T-cell (primary cell): ENCODE measurements at regions not wholly inside any gene's neighbourhood (a gene's known extent, or its start where the extent isn't known, plus 50 kb on each side); places are given as distances from the start of the nearest gene placed in this dataset.

Experiments used
- ATAC-seq, 4 experiments: fragments of 200-7000 bp in 3 of 4; fragments of 150-1000 bp in 1 of 4; cut with Tn5 transposase; replicated peaks in 1 of 4; 1 replicate in 3 of 4; 2 replicates in 1 of 4; pipeline ENCODE4 v1.10.0; 2021; ENCODE audit warnings: moderate library complexity in 3 of 4, mild to moderate bottlenecking in 2 of 4, moderate number of reproducible peaks in 1 of 4
- CTCF ChIA-PET, 2 donors: fragments of 300-600 bp; sonication (Branson Sonifier 250); formaldehyde crosslinking; loops; one replicate each; lab custom pipeline; 2022; ENCODE audit warnings: antibody characterized with exemption in 2 of 2; lab: Charles Lee
- POLR2A ChIA-PET, 2 donors: fragments of 300-600 bp; sonication (Branson Sonifier 250); formaldehyde crosslinking; loops; one replicate each; lab custom pipeline; 2022; ENCODE audit warnings: antibody characterized with exemption in 2 of 2; lab: Charles Lee
- DNase-seq, 35 experiments: peaks; one replicate each; pipeline versions ENCODE4 v3.0.0 to v3.0.0-alpha.2; 2013 to 2023
- H3K27ac ChIP-seq: one replicate; pipeline ENCODE4 v1.5.1; 2013; ENCODE audit warnings: low read length
- H3K27me3 ChIP-seq, 2 experiments: replicated peaks in 1 of 2; 1 replicate in 1 of 2; 2 replicates in 1 of 2; pipeline versions ENCODE4 v1.6.1 to v1.7.0; 2013; ENCODE audit warnings: low read length in 1 of 2, mixed read lengths in 1 of 2; ENCODE audit not compliant: control insufficient read depth in 2 of 2, insufficient read depth in 2 of 2; ENCODE audit errors: extremely low read depth in 1 of 2
- H3K36me3 ChIP-seq, 2 donors: 1 replicate in 1 of 2; 2 replicates in 1 of 2; pipeline versions ENCODE4 v1.6.1 to v1.7.0; 2013; ENCODE audit warnings: low read length in 1 of 2; ENCODE audit not compliant: control insufficient read depth in 2 of 2, insufficient read depth in 1 of 2; ENCODE audit errors: extremely low read depth in 1 of 2
- H3K4me1 ChIP-seq, 2 experiments: 1 replicate in 1 of 2; 2 replicates in 1 of 2; pipeline versions ENCODE4 v1.6.1 to v1.7.0; 2013; ENCODE audit warnings: low read length in 2 of 2, mixed read lengths in 1 of 2; ENCODE audit not compliant: insufficient read depth in 2 of 2, control insufficient read depth in 1 of 2; ENCODE audit errors: extremely low read depth in 1 of 2
- H3K4me3 ChIP-seq, 2 donors: 1 replicate in 1 of 2; 2 replicates in 1 of 2; pipeline versions ENCODE4 v1.5.1 to v1.7.0; 2013; ENCODE audit warnings: mild to moderate bottlenecking in 2 of 2, low read length in 1 of 2, moderate library complexity in 1 of 2; ENCODE audit not compliant: control insufficient read depth in 1 of 2; ENCODE audit errors: extremely low read depth in 1 of 2
- H3K9me3 ChIP-seq: 2 replicates; pipeline ENCODE4 v1.7.0; 2013
- H3K27ac Mint-ChIP-seq, 2 donors: one replicate each; pipeline ENCODE4 v1.8.0; 2020 to 2021; ENCODE audit warnings: mild to moderate bottlenecking in 2 of 2, mixed read lengths in 2 of 2
- H3K27me3 Mint-ChIP-seq, 2 donors: one replicate each; pipeline ENCODE4 v1.8.0; 2021 to 2022; ENCODE audit warnings: mixed read lengths in 2 of 2
- H3K36me3 Mint-ChIP-seq: one replicate; pipeline ENCODE4 v1.8.0; 2021; ENCODE audit warnings: mixed read lengths
- H3K4me1 Mint-ChIP-seq, 3 donors: one replicate each; pipeline ENCODE4 v1.8.0; 2020 to 2022; ENCODE audit warnings: mixed read lengths in 3 of 3, mild to moderate bottlenecking in 1 of 3
- H3K4me3 Mint-ChIP-seq, 3 donors: one replicate each; pipeline ENCODE4 v1.8.0; 2020 to 2022; ENCODE audit warnings: mild to moderate bottlenecking in 3 of 3, mixed read lengths in 3 of 3, moderate library complexity in 3 of 3
- H3K9me3 Mint-ChIP-seq, 3 donors: one replicate each; pipeline ENCODE4 v1.8.0; 2020 to 2022; ENCODE audit warnings: mixed read lengths in 3 of 3
- WGBS: methylation state at CpG from one replicate; pipeline ENCODE4 v1.1.5; 2013; ENCODE audit warnings: missing lambda C conversion rate; ENCODE audit not compliant: insufficient coverage; 5-methylcytosine and 5-hydroxymethylcytosine counted together

- DNase-seq, result no peak
- Mint-ChIP-seq H3K4me3 (no peak overlapping the region), H3K36me3 (no peaks in the 10 kb centered on the region), H3K27me3 (no peaks in the 10 kb centered on the region), H3K4me1 (no peaks in the 10 kb centered on the region), H3K27ac (no peak overlapping the region), H3K9me3 (peaks cover 0 to 7% (median 4%) of the 10 kb centered on the region in 3 donors)
- CTCF ChIA-PET, result no interaction called here
- Histone ChIP-seq H3K27me3 (no peaks in the 10 kb centered on the region), H3K27ac (no peak overlapping the region), H3K9me3 (no peaks in the 10 kb centered on the region), H3K4me3 (no peak overlapping the region), H3K4me1 (no peaks in the 10 kb centered on the region), H3K36me3 (no peaks in the 10 kb centered on the region)
- POLR2A ChIA-PET, result no interaction called here
- no CpG with 5 or more reads among the region's 5 CpGs for WGBS
- no peak for ATAC-seq
Observed at GRCh38 chr3:25088284-25088683, 339.8 kb upstream of the RARB start.

- H3K27ac Mint-ChIP-seq, result no peak overlapping the region
- no peak for DNase-seq
- H3K27ac ChIP-seq, result no peak overlapping the region
- ATAC-seq, result no peak
- no CpG with 5 or more reads among the region's 6 CpGs for WGBS
- H3K4me1 ChIP-seq, result no peaks in the 10 kb centered on the region
- H3K27me3 Mint-ChIP-seq, result no peaks in the 10 kb centered on the region
- no peaks in the 10 kb centered on the region for H3K4me1 Mint-ChIP-seq
- no peak overlapping the region for H3K4me3 ChIP-seq
- CTCF ChIA-PET, result no interaction called here
- no peaks in the 10 kb centered on the region for H3K36me3 ChIP-seq
- POLR2A ChIA-PET, result no interaction called here
- H3K9me3 Mint-ChIP-seq, result peaks cover 0 to 3% (median 0%) of the 10 kb centered on the region in 3 donors
- no peaks in the 10 kb centered on the region for H3K9me3 ChIP-seq
- H3K27me3 ChIP-seq, result no peaks in the 10 kb centered on the region
- H3K4me3 Mint-ChIP-seq, result no peak overlapping the region
- no peaks in the 10 kb centered on the region for H3K36me3 Mint-ChIP-seq
Observed at GRCh38 chr3:25090698-25091453, 337.2 kb upstream of the RARB start.

- no peaks in the 10 kb centered on the region for H3K4me1 ChIP-seq
- H3K9me3 Mint-ChIP-seq, result peaks cover 0 to 3% (median 0%) of the 10 kb centered on the region in 3 donors
- WGBS, result no CpG with 5 or more reads among the region's 5 CpGs
- H3K36me3 ChIP-seq, result no peaks in the 10 kb centered on the region
- no peaks in the 10 kb centered on the region for H3K9me3 ChIP-seq
- H3K27ac ChIP-seq, result no peak overlapping the region
- H3K27me3 Mint-ChIP-seq, result no peaks in the 10 kb centered on the region
- DNase-seq, result no peak
- no peak overlapping the region for H3K27ac Mint-ChIP-seq
- ATAC-seq, result no peak
- ChIA-PET POLR2A (no interaction called here), CTCF (no interaction called here)
- no peak overlapping the region for H3K4me3 ChIP-seq
- no peaks in the 10 kb centered on the region for H3K36me3 Mint-ChIP-seq
- H3K4me1 Mint-ChIP-seq, result no peaks in the 10 kb centered on the region
- H3K27me3 ChIP-seq, result no peaks in the 10 kb centered on the region
- H3K4me3 Mint-ChIP-seq, result no peak overlapping the region
Observed at GRCh38 chr3:25091934-25092333, 336.1 kb upstream of the RARB start.

GRCh38 chr3:25094932-25095685 lies 333.0 kb upstream of the RARB start:
- WGBS, result no CpG with 5 or more reads among the region's 2 CpGs
- Mint-ChIP-seq H3K4me3 (no peak overlapping the region), H3K36me3 (no peaks in the 10 kb centered on the region), H3K27me3 (no peaks in the 10 kb centered on the region), H3K9me3 (peaks cover 0 to 3% (median 0%) of the 10 kb centered on the region in 3 donors), H3K4me1 (no peaks in the 10 kb centered on the region), H3K27ac (no peak overlapping the region)
- ChIA-PET CTCF (no interaction called here), POLR2A (no interaction called here)
- DNase-seq, result no peak
- Histone ChIP-seq H3K4me3 (no peak overlapping the region), H3K27me3 (no peaks in the 10 kb centered on the region), H3K4me1 (no peaks in the 10 kb centered on the region), H3K36me3 (no peaks in the 10 kb centered on the region), H3K9me3 (no peaks in the 10 kb centered on the region), H3K27ac (no peak overlapping the region)
- ATAC-seq, result no peak

- Mint-ChIP-seq H3K27ac (no peak overlapping the region), H3K4me3 (no peak overlapping the region), H3K27me3 (no peaks in the 10 kb centered on the region), H3K4me1 (no peaks in the 10 kb centered on the region), H3K9me3 (peaks cover 0 to 6% (median 3%) of the 10 kb centered on the region in 3 donors), H3K36me3 (no peaks in the 10 kb centered on the region)
- DNase-seq, result no peak
- Histone ChIP-seq H3K36me3 (no peaks in the 10 kb centered on the region), H3K27me3 (no peaks in the 10 kb centered on the region), H3K4me1 (no peaks in the 10 kb centered on the region), H3K27ac (no peak overlapping the region), H3K9me3 (no peaks in the 10 kb centered on the region), H3K4me3 (no peak overlapping the region)
- ChIA-PET CTCF (no interaction called here), POLR2A (no interaction called here)
- ATAC-seq, result no peak
- WGBS, result no CpG with 5 or more reads among the region's 2 CpGs
Observed at GRCh38 chr3:25096536-25096935, 331.5 kb upstream of the RARB start.

GRCh38 chr3:25097023-25097422 lies 331.0 kb upstream of the RARB start:
- ATAC-seq (no peak), DNase-seq (no peak)
- Histone ChIP-seq H3K27ac (no peak overlapping the region), H3K27me3 (no peaks in the 10 kb centered on the region), H3K9me3 (no peaks in the 10 kb centered on the region), H3K4me3 (no peak overlapping the region), H3K4me1 (no peaks in the 10 kb centered on the region), H3K36me3 (no peaks in the 10 kb centered on the region)
- WGBS, result no CpG with 5 or more reads among the region's 3 CpGs
- ChIA-PET CTCF (no interaction called here), POLR2A (no interaction called here)
- H3K27me3 Mint-ChIP-seq, result no peaks in the 10 kb centered on the region
- no peak overlapping the region for H3K4me3 Mint-ChIP-seq
- peaks cover 0 to 6% (median 0%) of the 10 kb centered on the region in 3 donors for H3K9me3 Mint-ChIP-seq
- no peaks in the 10 kb centered on the region for H3K36me3 Mint-ChIP-seq
- H3K27ac Mint-ChIP-seq, result no peak overlapping the region
- no peaks in the 10 kb centered on the region for H3K4me1 Mint-ChIP-seq
